H1 (cell line): ENCODE measurements at regions not wholly inside any gene's neighbourhood (a gene's known extent, or its start where the extent isn't known, plus 50 kb on each side); places are given as distances from the start of the nearest gene placed in this dataset.

Experiments
- CHD1 ChIP-seq: IDR thresholded peaks from 2 replicates; pipeline ENCODE4 v1.6.1; 2012; ENCODE audit warnings: low read depth, low read length, improper control_type of control experiment
- E2F6 ChIP-seq: IDR thresholded peaks from 2 replicates; pipeline ENCODE4 v1.6.1; 2012; ENCODE audit warnings: inconsistent platforms
- EGR1 ChIP-seq: IDR thresholded peaks from 2 replicates; pipeline ENCODE4 v1.6.1; 2011; ENCODE audit warnings: low read depth, low read length, borderline replicate concordance
- KDM4A ChIP-seq: IDR thresholded peaks from one replicate; pipeline ENCODE4 v1.7.1; 2012; ENCODE audit warnings: low read depth, mild to moderate bottlenecking, moderate library complexity, low read length, inconsistent platforms; ENCODE audit not compliant: severe bottlenecking
- KDM5A ChIP-seq: fragments of 200-600 bp; IDR thresholded peaks from 2 replicates; pipeline ENCODE4 v1.7.1; 2012; ENCODE audit warnings: mild to moderate bottlenecking, low read length, inconsistent platforms, mixed read lengths
- TEAD4 ChIP-seq: IDR thresholded peaks from 2 replicates; pipeline ENCODE4 v1.6.1; 2012; ENCODE audit warnings: low read depth, low read length, inconsistent platforms, mixed read lengths

DNA sequence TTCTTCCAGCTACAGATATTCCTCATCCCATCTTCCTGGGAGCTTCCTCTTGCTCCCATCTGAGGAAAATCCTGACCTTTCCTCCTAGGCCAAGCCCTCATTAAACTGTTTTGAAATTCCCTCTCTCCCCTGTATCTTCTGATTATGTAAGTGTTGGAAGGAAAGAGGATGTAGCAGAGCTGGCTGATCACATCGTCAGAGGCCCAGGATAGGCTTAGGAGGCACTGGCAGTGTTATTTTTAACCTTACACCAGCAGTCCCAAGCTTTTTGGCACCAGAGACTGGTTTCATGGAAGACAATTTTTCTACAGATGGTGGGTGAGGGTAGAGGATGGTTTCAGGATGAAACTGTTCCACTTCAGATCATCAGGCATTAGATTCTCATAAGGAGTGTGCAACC, 630.4 kb downstream of the EPHA4 start (continued):
- TF ChIP-seq E2F6 (no peak), TEAD4 (no peak), KDM5A (no peak), EGR1 (no peak), CHD1 (no peak), KDM4A (no peak)
